HCT116 (cell line): ENCODE measurements at regions not wholly inside any gene's neighbourhood (a gene's known extent, or its start where the extent isn't known, plus 50 kb on each side); places are given as distances from the start of the nearest gene placed in this dataset.

Experiments
- CTCF ChIP-seq, 3 experiments: fragments of 200-600 bp in 1 of 3; sonication (generic) in 1 of 3; IDR thresholded peaks in 2 of 3; conservative IDR thresholded peaks in 1 of 3; 2 replicates each; pipeline ENCODE4 v1.5.1; 2012 to 2017; ENCODE audit warnings: low read depth in 2 of 3, low read length in 2 of 3, antibody characterized with exemption in 1 of 3, borderline replicate concordance in 1 of 3, control low read depth in 1 of 3, mild to moderate bottlenecking in 1 of 3, mixed read lengths in 1 of 3, mixed run types in 1 of 3, moderate library complexity in 1 of 3; ENCODE audit not compliant: insufficient read depth in 1 of 3
- ELF1 ChIP-seq: IDR thresholded peaks from 2 replicates; pipeline ENCODE4 v1.6.1; 2012; ENCODE audit warnings: low read depth, borderline replicate concordance
- REST ChIP-seq: IDR thresholded peaks from 2 replicates; pipeline ENCODE4 v1.6.1; 2012; ENCODE audit warnings: low read depth
- SRF ChIP-seq: IDR thresholded peaks from 2 replicates; pipeline ENCODE4 v1.6.1; 2012; ENCODE audit warnings: low read depth
- ZNF274 ChIP-seq: fragments of 200-500 bp; sonication (Bioruptor generic); IDR thresholded peaks from 2 replicates; pipeline ENCODE4 v1.6.1; 2014; ENCODE audit warnings: mild to moderate bottlenecking, low read depth, low read length, inconsistent platforms

GRCh38 chr4:66202870-66203269, 532.6 kb upstream of the EPHA5 start:
- TF ChIP-seq CTCF (IDR thresholded peaks at IDR 0.05 in 2 of 3, conservative IDR thresholded peaks at IDR 0.05 in 1 of 3; ENCODE audit: borderline replicate concordance in 1 of 3, insufficient read depth in 1 of 3, low read depth in 2 of 3, low read length in 2 of 3) (no peak), ELF1 (no peak), SRF (no peak), REST (no peak), ZNF274 (no peak)
